ENCODE measurements at regions not wholly inside any gene's neighbourhood (a gene's known extent, or its start where the extent isn't known, plus 50 kb on each side); places are given as distances from the start of the nearest gene placed in this dataset.
"Not testable (repeated sequence)": the region's sequence is repeated elsewhere in the genome, so short reads cannot be mapped to it uniquely, and the experiment has no call there.

DNA sequence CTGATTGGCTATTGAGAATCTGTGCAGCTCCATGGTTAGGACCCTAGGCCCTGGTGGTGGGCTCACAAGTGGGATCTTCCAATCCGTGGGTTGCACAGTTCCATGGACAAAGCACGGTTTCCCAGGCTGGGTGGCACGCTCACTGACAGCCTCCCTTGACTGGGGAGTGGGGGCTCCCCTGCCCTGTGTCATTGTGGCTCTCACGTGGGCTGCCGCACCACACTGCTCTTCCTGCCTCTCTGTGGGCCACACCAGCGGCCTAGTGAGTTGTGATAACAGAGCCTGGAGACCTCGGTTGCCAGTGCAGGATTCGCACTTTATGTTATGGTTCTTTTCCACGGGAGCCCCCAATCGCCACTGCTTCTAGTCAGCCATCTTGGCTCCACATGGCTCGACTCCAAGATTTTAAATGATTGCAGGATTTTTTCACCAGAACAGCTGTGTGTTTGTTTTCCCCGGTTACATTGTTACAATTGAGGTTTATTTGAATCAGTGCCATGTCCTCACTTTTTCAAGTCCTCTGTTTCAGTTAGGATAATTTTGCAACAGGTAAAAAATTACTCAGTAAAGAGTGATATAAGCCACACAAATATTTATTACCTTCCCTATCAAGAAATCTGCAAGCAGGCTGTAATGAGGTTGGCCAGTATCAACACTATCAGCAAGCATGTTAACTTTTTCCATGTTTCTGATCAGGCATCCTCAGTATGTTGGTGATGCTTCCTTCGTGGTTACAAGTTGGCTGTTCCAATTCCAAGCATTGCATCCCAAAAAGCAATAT, 253.8 kb downstream of the ZNF608 start:
- H2AFZ ChIP-seq (ENCODE audit: low read depth, low read length) = no peak overlapping the region
- no peak for TF ChIP-seq JUN (IDR thresholded peaks at IDR 0.05; ENCODE audit: borderline replicate concordance, insufficient read depth, insufficient read length, low read depth)
- TF ChIP-seq, protein P1, sequence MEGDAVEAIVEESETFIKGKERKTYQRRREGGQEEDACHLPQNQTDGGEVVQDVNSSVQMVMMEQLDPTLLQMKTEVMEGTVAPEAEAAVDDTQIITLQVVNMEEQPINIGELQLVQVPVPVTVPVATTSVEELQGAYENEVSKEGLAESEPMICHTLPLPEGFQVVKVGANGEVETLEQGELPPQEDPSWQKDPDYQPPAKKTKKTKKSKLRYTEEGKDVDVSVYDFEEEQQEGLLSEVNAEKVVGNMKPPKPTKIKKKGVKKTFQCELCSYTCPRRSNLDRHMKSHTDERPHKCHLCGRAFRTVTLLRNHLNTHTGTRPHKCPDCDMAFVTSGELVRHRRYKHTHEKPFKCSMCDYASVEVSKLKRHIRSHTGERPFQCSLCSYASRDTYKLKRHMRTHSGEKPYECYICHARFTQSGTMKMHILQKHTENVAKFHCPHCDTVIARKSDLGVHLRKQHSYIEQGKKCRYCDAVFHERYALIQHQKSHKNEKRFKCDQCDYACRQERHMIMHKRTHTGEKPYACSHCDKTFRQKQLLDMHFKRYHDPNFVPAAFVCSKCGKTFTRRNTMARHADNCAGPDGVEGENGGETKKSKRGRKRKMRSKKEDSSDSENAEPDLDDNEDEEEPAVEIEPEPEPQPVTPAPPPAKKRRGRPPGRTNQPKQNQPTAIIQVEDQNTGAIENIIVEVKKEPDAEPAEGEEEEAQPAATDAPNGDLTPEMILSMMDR (IDR thresholded peaks at IDR 0.05; ENCODE audit: extremely low read depth in 1 of 2, insufficient read depth in 1 of 2, low read depth in 1 of 2, low read length in 2 of 2) = no peak
- TF ChIP-seq FOS (IDR thresholded peaks at IDR 0.05; ENCODE audit: borderline replicate concordance, insufficient read depth, low read length) = no peak
- TF ChIP-seq POLR2A (IDR thresholded peaks at IDR 0.05; ENCODE audit: low read depth, low read length) = no peak
- TF ChIP-seq, protein P2, sequence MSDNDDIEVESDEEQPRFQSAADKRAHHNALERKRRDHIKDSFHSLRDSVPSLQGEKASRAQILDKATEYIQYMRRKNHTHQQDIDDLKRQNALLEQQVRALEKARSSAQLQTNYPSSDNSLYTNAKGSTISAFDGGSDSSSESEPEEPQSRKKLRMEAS (IDR thresholded peaks at IDR 0.05; ENCODE audit: insufficient read depth, insufficient read length) = no peak
- H3K36me3 ChIP-seq (ENCODE audit: control insufficient read depth in 2 of 2, extremely low read depth in 1 of 2, insufficient read depth in 2 of 2, low read length in 2 of 2) = no peaks in the 10 kb centered on the region
- H3K9me1 ChIP-seq (replicated peaks; ENCODE audit: control insufficient read depth, extremely low read depth, insufficient read depth, low read length) = no peaks in the 10 kb centered on the region
- no peaks in the 10 kb centered on the region for H3K4me1 ChIP-seq (ENCODE audit: control insufficient read depth, extremely low read depth, insufficient read depth, low read length)
- H3K27ac ChIP-seq (ENCODE audit: insufficient read depth, low read depth, low read length) = no peak overlapping the region
- no peak overlapping the region for H3K9ac ChIP-seq (replicated peaks; ENCODE audit: extremely low read depth, insufficient read depth, low read length)
- H3K9me3 ChIP-seq (replicated peaks; ENCODE audit: control insufficient read depth, insufficient read depth, low read length) = no peaks in the 10 kb centered on the region
- dilution Hi-C loops (cut with MboI; ENCODE audit: extremely low pct_ligation_motif_present, low sequenced_read_pairs) (no loop called here), intact Hi-C loops (cut with micrococcal nuclease) (no loop called here)
- FAIRE-seq (no peak), DNase-seq (ENCODE audit: low read depth, low spot score) (no peak)
- H3K4me3 ChIP-seq (replicated peaks in 1 of 3; ENCODE audit: insufficient read depth in 1 of 3, low read depth in 1 of 3, low read length in 3 of 3) = no peak overlapping the region
- H3K79me2 ChIP-seq (ENCODE audit: control insufficient read depth, insufficient read depth, low read length) = no peaks in the 10 kb centered on the region
- POLR2A ChIA-PET = no interaction called here
- no peak overlapping the region for H3K4me2 ChIP-seq (ENCODE audit: insufficient read depth, low read length)
- CTCF ChIA-PET = interaction anchor here (1.1 kb wide), 1 partner anchor 10 kb away, joined by 3 read pairs; no protein-coding TSS in a partner anchor
- H3K27me3 ChIP-seq (ENCODE audit: control insufficient read depth in 2 of 2, insufficient read depth in 2 of 2, low read length in 2 of 2) = no peaks in the 10 kb centered on the region
- no peaks in the 10 kb centered on the region for H4K20me1 ChIP-seq (replicated peaks; ENCODE audit: control insufficient read depth, extremely low read depth, insufficient read depth, low read length)
- no TSS peak for BruUV-seq (replicated peaks)

DNA sequence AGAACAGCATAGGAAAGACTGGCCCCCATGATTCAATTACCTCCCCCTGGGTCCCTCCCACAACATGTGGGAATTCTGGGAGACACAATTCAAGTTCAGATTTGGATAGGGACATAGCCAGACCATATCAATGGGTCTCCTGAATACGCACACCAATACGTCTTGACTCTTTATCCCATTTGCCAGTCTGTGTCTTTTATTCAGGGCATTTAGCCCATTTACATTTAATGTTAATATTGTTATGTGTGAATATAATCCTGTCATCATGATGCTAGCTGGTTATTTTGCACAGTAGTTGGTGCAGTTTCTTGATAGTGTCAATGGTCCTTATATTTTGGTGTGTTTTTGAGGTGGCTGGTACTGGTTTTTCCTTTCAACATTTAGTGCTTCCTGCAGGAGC, 256.1 kb downstream of the ZNF608 start:
- H3K9me1 ChIP-seq (replicated peaks; ENCODE audit: control insufficient read depth, extremely low read depth, insufficient read depth, low read length); H3K27ac ChIP-seq (ENCODE audit: insufficient read depth, low read depth, low read length); H3K9ac ChIP-seq (replicated peaks; ENCODE audit: extremely low read depth, insufficient read depth, low read length); H4K20me1 ChIP-seq (replicated peaks; ENCODE audit: control insufficient read depth, extremely low read depth, insufficient read depth, low read length); CTCF ChIA-PET; dilution Hi-C loops (cut with MboI; ENCODE audit: extremely low pct_ligation_motif_present, low sequenced_read_pairs); H3K4me1 ChIP-seq (ENCODE audit: control insufficient read depth, extremely low read depth, insufficient read depth, low read length); intact Hi-C loops (cut with micrococcal nuclease); FAIRE-seq; H3K79me2 ChIP-seq (ENCODE audit: control insufficient read depth, insufficient read depth, low read length); H2AFZ ChIP-seq (ENCODE audit: low read depth, low read length); POLR2A ChIA-PET; H3K36me3 ChIP-seq (ENCODE audit: control insufficient read depth in 2 of 2, extremely low read depth in 1 of 2, insufficient read depth in 2 of 2, low read length in 2 of 2); H3K9me3 ChIP-seq (replicated peaks; ENCODE audit: control insufficient read depth, insufficient read depth, low read length); H3K4me3 ChIP-seq (replicated peaks in 1 of 3; ENCODE audit: insufficient read depth in 1 of 3, low read depth in 1 of 3, low read length in 3 of 3); DNase-seq (ENCODE audit: low read depth, low spot score); H3K27me3 ChIP-seq (ENCODE audit: control insufficient read depth in 2 of 2, insufficient read depth in 2 of 2, low read length in 2 of 2); H3K4me2 ChIP-seq (ENCODE audit: insufficient read depth, low read length); BruUV-seq (replicated peaks): not testable (repeated sequence)

Data from endothelial cell of umbilical vein (primary cell).